Activated naive CD4-positive, alpha-beta T cell treated with anti-CD3 and anti-CD28 coated beads for 36 hours (primary cell): ENCODE measurements at regions not wholly inside any gene's neighbourhood (a gene's known extent, or its start where the extent isn't known, plus 50 kb on each side); places are given as distances from the start of the nearest gene placed in this dataset.
"Not testable (repeated sequence)": the region's sequence is repeated elsewhere in the genome, so short reads cannot be mapped to it uniquely, and the experiment has no call there.

Experiments
- CTCF ChIA-PET: fragments of 350-600 bp; sonication (Branson Sonifier 250); formaldehyde crosslinking; loops from one replicate; lab custom pipeline; 2021; ENCODE audit warnings: antibody characterized with exemption; lab: Charles Lee
- DNase-seq: peaks from one replicate; pipeline ENCODE4 v3.0.0-alpha.2; 2020
- H3K27ac Mint-ChIP-seq: one replicate; pipeline ENCODE4 v1.8.0; 2021; ENCODE audit warnings: mild to moderate bottlenecking, mixed read lengths
- H3K27me3 Mint-ChIP-seq: one replicate; pipeline ENCODE4 v1.8.0; 2021; ENCODE audit warnings: low read depth, mixed read lengths
- H3K36me3 Mint-ChIP-seq: one replicate; pipeline ENCODE4 v1.8.0; 2021; ENCODE audit warnings: low read depth, mixed read lengths
- H3K4me1 Mint-ChIP-seq: one replicate; pipeline ENCODE4 v1.8.0; 2021; ENCODE audit warnings: low read depth, mixed read lengths
- H3K4me3 Mint-ChIP-seq: one replicate; pipeline ENCODE4 v1.8.0; 2021; ENCODE audit warnings: mild to moderate bottlenecking, moderate library complexity, mixed read lengths
- H3K9me3 Mint-ChIP-seq: one replicate; pipeline ENCODE4 v1.8.0; 2021; ENCODE audit warnings: mixed read lengths
- intact Hi-C: fragments of 100-400 bp; cut with micrococcal nuclease; formaldehyde crosslinking; loops from one replicate; pipeline ENCODE4 v1.15.1; 2023

- no peak for DNase-seq
- CTCF ChIA-PET = no interaction called here
- H3K27me3 Mint-ChIP-seq = peaks cover 3% of the 10 kb centered on the region
- H3K27ac Mint-ChIP-seq = peak overlapping the region; percentile 35
- intact Hi-C loops = loop anchor here (10.0 kb wide), 2 partner anchors 781 to 921 kb away; partner anchors contain the start of gene KCNJ1
- peaks cover 69% of the 10 kb centered on the region for H3K4me1 Mint-ChIP-seq
- peaks cover 11% of the 10 kb centered on the region for H3K36me3 Mint-ChIP-seq
- no peak overlapping the region for H3K4me3 Mint-ChIP-seq
- no peaks in the 10 kb centered on the region for H3K9me3 Mint-ChIP-seq
Observed at GRCh38 chr11:129645943-129646342, 169.7 kb upstream of the TMEM45B start.

GRCh38 chr11:129650044-129650443 lies 165.6 kb upstream of the TMEM45B start:
- DNase-seq, H3K4me3 Mint-ChIP-seq, intact Hi-C loops, CTCF ChIA-PET, H3K36me3 Mint-ChIP-seq, H3K27me3 Mint-ChIP-seq, H3K27ac Mint-ChIP-seq: not testable (repeated sequence)
- peaks cover 11% of the 10 kb centered on the region for H3K9me3 Mint-ChIP-seq
- peaks cover 30% of the 10 kb centered on the region for H3K4me1 Mint-ChIP-seq

- no peaks in the 10 kb centered on the region for H3K27me3 Mint-ChIP-seq
- H3K36me3 Mint-ChIP-seq = peaks cover 22% of the 10 kb centered on the region
- CTCF ChIA-PET = no interaction called here
- H3K9me3 Mint-ChIP-seq = peaks cover 35% of the 10 kb centered on the region
- H3K4me3 Mint-ChIP-seq = no peak overlapping the region
- H3K4me1 Mint-ChIP-seq = peaks cover 9% of the 10 kb centered on the region
- intact Hi-C loops = no loop called here
- H3K27ac Mint-ChIP-seq = no peak overlapping the region
- DNase-seq = no peak
Observed at GRCh38 chr11:129652835-129653234, 162.8 kb upstream of the TMEM45B start.

GRCh38 chr11:129655247-129655832 lies 160.3 kb upstream of the TMEM45B start:
- CTCF ChIA-PET = no interaction called here
- no peaks in the 10 kb centered on the region for H3K4me1 Mint-ChIP-seq
- peaks cover 41% of the 10 kb centered on the region for H3K9me3 Mint-ChIP-seq

GRCh38 chr11:129657866-129658525 lies 157.7 kb upstream of the TMEM45B start:
- CTCF ChIA-PET = no interaction called here
- DNase-seq = no peak
- peaks cover 30% of the 10 kb centered on the region for H3K36me3 Mint-ChIP-seq
- no peaks in the 10 kb centered on the region for H3K27me3 Mint-ChIP-seq
- peaks cover 45% of the 10 kb centered on the region for H3K9me3 Mint-ChIP-seq
- H3K4me3 Mint-ChIP-seq = no peak overlapping the region
- H3K27ac Mint-ChIP-seq = no peak overlapping the region
- H3K4me1 Mint-ChIP-seq = no peaks in the 10 kb centered on the region
- intact Hi-C loops = no loop called here

More at GRCh38 chr11:129655247-129655832, 160.3 kb upstream of the TMEM45B start:
- intact Hi-C loops = no loop called here
- Mint-ChIP-seq H3K27ac (no peak overlapping the region), H3K27me3 (no peaks in the 10 kb centered on the region), H3K4me3 (no peak overlapping the region), H3K36me3 (peaks cover 33% of the 10 kb centered on the region)
- DNase-seq = no peak

GRCh38 chr11:129658526-129658867 lies 157.2 kb upstream of the TMEM45B start:
- Mint-ChIP-seq H3K27ac (no peak overlapping the region), H3K36me3 (peaks cover 29% of the 10 kb centered on the region)
- CTCF ChIA-PET = interaction anchor here (1.3 kb wide), 1 partner anchor 37 kb away, joined by 4 read pairs; no protein-coding TSS in a partner anchor

GRCh38 chr11:129680907-129681306 lies 134.7 kb upstream of the TMEM45B start:
- intact Hi-C loops = no loop called here
- H3K27me3 Mint-ChIP-seq = peaks cover 2% of the 10 kb centered on the region

More at GRCh38 chr11:129658526-129658867, 157.2 kb upstream of the TMEM45B start:
- DNase-seq = no peak
- Mint-ChIP-seq H3K9me3 (peaks cover 49% of the 10 kb centered on the region), H3K27me3 (no peaks in the 10 kb centered on the region), H3K4me1 (no peaks in the 10 kb centered on the region), H3K4me3 (no peak overlapping the region)
- intact Hi-C loops = no loop called here

GRCh38 chr11:129681344-129682114 lies 134.1 kb upstream of the TMEM45B start:
- H3K4me1 Mint-ChIP-seq = peaks cover 3% of the 10 kb centered on the region
- DNase-seq = no peak
- peaks cover 2% of the 10 kb centered on the region for H3K36me3 Mint-ChIP-seq
- H3K9me3 Mint-ChIP-seq = no peaks in the 10 kb centered on the region
- peaks cover 2% of the 10 kb centered on the region for H3K27me3 Mint-ChIP-seq
- H3K27ac Mint-ChIP-seq = no peak overlapping the region
- CTCF ChIA-PET = no interaction called here
- H3K4me3 Mint-ChIP-seq = no peak overlapping the region
- intact Hi-C loops = no loop called here

More at GRCh38 chr11:129680907-129681306, 134.7 kb upstream of the TMEM45B start:
- Mint-ChIP-seq H3K4me1 (peaks cover 3% of the 10 kb centered on the region), H3K27ac (no peak overlapping the region), H3K36me3 (peaks cover 2% of the 10 kb centered on the region), H3K4me3 (no peak overlapping the region), H3K9me3 (no peaks in the 10 kb centered on the region)
- CTCF ChIA-PET = no interaction called here
- no peak for DNase-seq

- Mint-ChIP-seq H3K4me1 (no peaks in the 10 kb centered on the region), H3K4me3 (no peak overlapping the region), H3K27ac (no peak overlapping the region), H3K27me3 (no peaks in the 10 kb centered on the region), H3K36me3 (no peaks in the 10 kb centered on the region), H3K9me3 (no peaks in the 10 kb centered on the region)
- intact Hi-C loops = no loop called here
- CTCF ChIA-PET = no interaction called here
- DNase-seq = no peak
Observed at GRCh38 chr11:129686269-129686668, 129.4 kb upstream of the TMEM45B start.

- Mint-ChIP-seq H3K9me3 (no peaks in the 10 kb centered on the region), H3K27ac (no peak overlapping the region), H3K27me3 (no peaks in the 10 kb centered on the region), H3K36me3 (no peaks in the 10 kb centered on the region), H3K4me3 (no peak overlapping the region), H3K4me1 (peaks cover 12% of the 10 kb centered on the region)
- intact Hi-C loops = no loop called here
- DNase-seq = no peak
- CTCF ChIA-PET = interaction anchor here (0.6 kb wide), 1 partner anchor 15 kb away, joined by 3 read pairs; no protein-coding TSS in a partner anchor
Observed at GRCh38 chr11:129691142-129691541, 124.5 kb upstream of the TMEM45B start.

GRCh38 chr11:129694538-129694937 lies 121.1 kb upstream of the TMEM45B start:
- DNase-seq = peak; percentile 51
- H3K4me3 Mint-ChIP-seq = peak overlapping the region; percentile 71

GRCh38 chr11:129694966-129695365 lies 120.7 kb upstream of the TMEM45B start:
- Mint-ChIP-seq H3K4me3 (peak overlapping the region; percentile 71), H3K9me3 (no peaks in the 10 kb centered on the region), H3K4me1 (peaks cover 12% of the 10 kb centered on the region), H3K27ac (no peak overlapping the region), H3K36me3 (no peaks in the 10 kb centered on the region), H3K27me3 (no peaks in the 10 kb centered on the region)
- no peak for DNase-seq
- intact Hi-C loops = loop anchor here (1.0 to 5.0 kb wide), 3 partner anchors 56 to 319 kb away; no protein-coding TSS in a partner anchor
- CTCF ChIA-PET = interaction anchor here (0.6 to 3.3 kb wide), 24 partner anchors 16 to 333 kb away, joined by 3 to 31 read pairs (median 4); partner anchors contain the start of gene BARX2

More at GRCh38 chr11:129694538-129694937, 121.1 kb upstream of the TMEM45B start:
- Mint-ChIP-seq H3K27me3 (no peaks in the 10 kb centered on the region), H3K36me3 (no peaks in the 10 kb centered on the region), H3K27ac (no peak overlapping the region), H3K9me3 (no peaks in the 10 kb centered on the region), H3K4me1 (peaks cover 12% of the 10 kb centered on the region)
- intact Hi-C loops = loop anchor here (2.0 kb wide), 1 partner anchor 56 kb away; no protein-coding TSS in a partner anchor
- CTCF ChIA-PET = interaction anchor here (1.0 to 3.3 kb wide), 12 partner anchors 54 to 333 kb away, joined by 3 to 31 read pairs (median 6); partner anchors contain the start of gene BARX2
